NCI-H1417 (cell line): ENCODE measurements at regions not wholly inside any gene's neighbourhood (a gene's known extent, or its start where the extent isn't known, plus 50 kb on each side); places are given as distances from the start of the nearest gene placed in this dataset.

ENCODE experiments used
- DNase-seq, 3 experiments: peaks; one replicate each; lab custom pipeline; 2025; lab: John Stamatoyannopoulos, UW

DNA sequence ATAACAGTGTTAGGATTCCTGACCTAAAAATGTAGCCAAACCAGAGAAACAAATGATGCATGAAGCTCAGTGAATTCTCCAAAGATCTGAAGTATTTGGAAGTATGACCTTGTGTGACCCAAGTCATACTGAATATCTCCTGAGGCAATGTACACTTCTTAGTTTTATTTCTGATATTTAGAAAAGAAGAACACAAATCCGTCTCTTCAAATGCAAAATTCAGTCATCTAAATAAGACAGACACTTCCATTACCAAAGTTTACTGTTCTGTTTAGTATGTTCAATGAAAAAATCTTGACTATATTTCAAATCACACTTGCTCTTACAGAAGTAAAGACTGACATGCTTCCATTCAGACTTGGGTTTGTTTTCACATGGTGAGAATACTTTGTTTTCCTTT, 495.7 kb downstream of the RIT2 start:
- no peak for DNase-seq

- DNase-seq, result no peak
These were observed 494.8 kb downstream of the RIT2 start for GRCh38 chr18:42620657-42621056.

- peak in 1 of 3 experiments; percentile 20 for DNase-seq
These were observed 491.6 kb downstream of the RIT2 start for GRCh38 chr18:42623935-42624334.

DNA sequence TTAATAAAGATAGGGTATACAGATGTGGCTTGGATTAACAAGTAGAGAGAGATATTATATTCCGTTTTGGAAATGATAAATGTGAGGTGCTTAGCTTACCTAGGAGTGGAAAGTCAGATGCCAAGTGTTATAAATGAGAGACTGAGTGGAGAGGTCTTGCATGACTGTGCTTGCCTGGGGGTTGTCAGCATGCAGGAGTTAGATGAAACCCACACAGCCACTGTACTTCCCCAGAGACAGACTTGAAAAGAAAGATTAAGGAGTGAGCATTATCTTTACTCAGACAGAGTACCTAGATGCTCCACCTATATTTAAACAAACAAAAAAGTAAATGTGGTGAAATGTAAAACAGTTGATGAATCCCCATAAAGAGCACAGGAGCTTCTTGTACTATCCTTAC, 482.7 kb downstream of the RIT2 start:
- DNase-seq, result peak in 2 of 3 experiments; percentile 8 to 56

DNA sequence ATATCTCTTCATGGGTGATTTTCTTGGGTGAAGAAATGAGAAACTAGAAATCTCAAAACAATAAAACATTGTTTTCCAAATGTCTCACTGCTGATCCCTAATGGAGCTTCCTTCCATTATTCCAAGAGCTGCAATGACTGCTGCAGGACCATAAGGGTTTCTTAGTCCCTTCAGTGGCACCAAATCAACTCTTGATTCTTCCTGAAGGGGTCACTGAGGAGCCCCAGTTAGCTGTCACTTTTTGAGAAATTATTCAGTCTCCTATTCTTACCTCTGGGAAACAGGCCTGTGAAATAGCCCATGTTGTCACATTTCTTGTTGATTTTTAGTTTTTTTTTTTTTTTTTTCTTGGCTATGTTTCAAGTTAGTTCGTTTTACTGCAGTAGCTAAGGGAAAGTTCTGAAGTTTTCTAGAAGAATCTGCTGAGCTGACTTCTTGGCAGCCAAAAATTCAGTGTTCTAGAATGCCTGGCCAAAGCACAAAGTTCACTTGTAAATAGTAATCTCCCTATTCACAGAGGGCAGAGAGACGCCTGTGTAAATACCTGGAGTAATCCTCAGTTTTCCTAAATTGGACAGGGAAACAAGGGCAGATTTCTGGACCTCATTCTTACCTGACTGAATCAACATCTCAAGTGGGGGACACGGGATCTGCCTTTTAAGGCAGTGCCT, 480.0 kb downstream of the RIT2 start:
- DNase-seq, result no peak

GRCh38 chr18:42636309-42636708, 479.2 kb downstream of the RIT2 start:
- DNase-seq, result no peak

DNA sequence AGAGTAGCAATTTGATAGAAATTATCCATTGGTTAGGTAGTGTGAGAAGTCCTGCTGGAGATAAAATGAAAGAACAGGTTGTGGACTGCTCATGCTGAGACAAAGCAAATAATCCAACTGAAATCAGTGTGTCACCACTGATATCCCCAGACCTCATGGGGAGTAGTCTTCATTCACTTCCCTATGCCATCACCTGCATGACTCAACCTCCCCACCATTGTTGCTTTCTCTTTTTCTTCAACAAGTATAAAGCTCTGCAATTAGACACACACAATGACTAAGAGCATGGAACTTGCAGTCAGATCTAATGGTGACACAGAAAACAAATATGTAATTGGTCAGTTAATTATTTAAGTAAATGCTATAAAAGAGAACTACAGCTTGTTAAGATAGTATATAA, 475.3 kb downstream of the RIT2 start:
- peak in 1 of 3 experiments; percentile 48 for DNase-seq

- no peak for DNase-seq
These were observed 473.5 kb downstream of the RIT2 start for GRCh38 chr18:42641996-42642395.

DNA sequence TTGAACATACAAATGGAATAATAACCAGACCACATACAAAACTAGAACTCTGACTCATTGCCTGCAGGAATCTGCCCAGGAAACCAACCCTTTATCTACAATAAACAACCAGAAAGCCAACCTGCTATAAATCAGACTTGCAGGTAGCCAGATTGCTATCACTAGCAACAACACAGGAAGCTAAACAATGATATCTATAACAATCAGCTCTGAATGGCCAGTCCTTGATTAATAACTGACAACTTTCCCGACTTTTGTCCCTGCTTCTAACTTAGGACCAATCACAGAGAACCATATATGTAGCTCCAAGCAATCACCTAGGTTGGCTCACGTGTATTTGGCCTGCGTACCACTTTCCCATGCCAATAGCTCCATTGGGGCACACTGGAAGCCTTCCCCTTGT, 470.8 kb downstream of the RIT2 start:
- DNase-seq, result peak in 1 of 3 experiments; percentile 19

DNA sequence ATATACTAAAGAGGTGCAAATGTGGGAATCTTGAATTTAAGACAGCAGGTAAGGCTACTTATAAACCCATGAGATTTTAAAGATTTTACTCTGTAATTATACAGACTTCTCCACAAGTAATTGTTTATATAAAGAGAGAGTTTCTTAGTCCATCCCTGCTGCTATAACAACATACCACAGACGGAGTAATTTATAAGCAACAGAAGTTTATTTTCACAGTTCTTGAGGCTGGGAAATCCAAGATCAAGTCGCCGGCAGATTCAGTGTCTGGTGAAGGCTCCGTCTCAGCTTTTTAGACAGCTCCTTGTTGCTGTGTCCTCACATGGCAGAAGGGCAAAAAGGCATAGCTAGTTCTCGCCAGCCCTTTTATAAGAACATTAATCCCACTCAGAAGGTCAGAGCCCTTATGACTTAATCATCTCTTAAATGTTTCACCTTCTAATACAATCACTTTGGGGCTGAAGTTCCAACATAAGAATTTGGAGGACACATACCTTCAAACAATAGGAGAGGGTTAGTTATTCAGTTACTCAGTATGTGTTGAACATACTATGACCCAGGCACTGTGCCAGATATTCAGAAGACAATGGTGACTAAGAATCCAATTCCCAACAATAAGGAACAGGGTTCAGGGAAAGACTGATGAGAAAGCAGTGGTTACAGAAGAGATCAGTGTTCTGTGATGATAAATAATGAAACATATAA, 466.0 kb downstream of the RIT2 start:
- DNase-seq, result no peak

DNA sequence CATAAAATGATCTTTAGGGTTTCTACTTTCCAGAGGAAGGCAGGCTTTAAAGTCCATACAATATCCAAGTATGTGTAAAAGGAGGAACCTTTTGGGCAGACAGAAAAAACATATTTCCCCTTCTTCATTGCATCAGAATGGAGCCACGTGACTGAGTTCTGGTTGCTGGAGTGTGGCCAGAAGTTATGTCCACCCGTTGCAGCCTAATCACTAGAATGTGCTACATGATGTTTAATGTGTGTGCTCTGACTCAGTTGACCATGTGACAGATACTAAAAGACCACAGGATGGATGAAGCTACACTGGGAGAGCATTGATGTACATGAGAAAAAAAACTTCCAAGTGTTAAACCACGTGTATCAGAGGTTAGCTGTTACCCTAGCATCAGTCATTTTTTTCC, 460.9 kb downstream of the RIT2 start:
- no peak for DNase-seq

DNA sequence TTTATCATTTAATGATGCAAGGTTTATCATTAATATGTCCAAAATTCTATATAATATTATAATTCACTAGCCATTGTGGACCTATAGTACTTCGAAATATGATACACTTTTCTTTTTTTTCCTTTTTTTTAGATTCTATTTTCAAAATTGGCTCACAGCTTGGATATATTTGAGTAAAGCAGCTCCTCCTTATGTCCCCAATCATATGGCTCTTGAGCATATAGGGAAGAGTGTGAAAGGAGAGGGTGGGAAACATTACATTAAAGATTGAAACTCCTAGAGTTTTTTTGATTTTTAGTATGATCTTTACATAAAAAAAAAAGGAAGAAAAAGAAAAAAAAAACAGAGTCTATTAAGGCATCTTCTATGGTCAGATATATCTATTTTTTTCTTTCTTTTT, 457.9 kb downstream of the RIT2 start:
- no peak for DNase-seq

GRCh38 chr18:42658171-42658570, 457.3 kb downstream of the RIT2 start:
- no peak for DNase-seq

DNA sequence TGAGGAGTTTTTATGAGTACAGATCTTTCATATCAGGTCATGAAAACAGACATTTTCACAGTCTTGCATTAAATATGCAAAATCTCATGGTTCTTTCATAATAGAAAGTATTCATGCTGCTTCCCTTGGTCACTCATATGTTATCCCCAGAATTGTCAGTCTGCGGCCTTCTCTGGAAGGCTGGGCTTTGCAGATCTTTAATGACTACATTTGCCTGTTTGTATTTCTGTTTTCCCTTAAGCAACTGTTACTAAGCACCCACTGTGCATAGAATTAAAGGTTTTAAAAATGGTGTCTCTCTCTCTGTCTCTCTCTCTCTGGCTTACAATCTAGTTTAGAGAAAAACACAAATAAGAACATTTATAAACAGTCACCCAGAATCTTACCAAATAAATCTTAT, 456.3 kb downstream of the RIT2 start:
- no peak for DNase-seq

DNA sequence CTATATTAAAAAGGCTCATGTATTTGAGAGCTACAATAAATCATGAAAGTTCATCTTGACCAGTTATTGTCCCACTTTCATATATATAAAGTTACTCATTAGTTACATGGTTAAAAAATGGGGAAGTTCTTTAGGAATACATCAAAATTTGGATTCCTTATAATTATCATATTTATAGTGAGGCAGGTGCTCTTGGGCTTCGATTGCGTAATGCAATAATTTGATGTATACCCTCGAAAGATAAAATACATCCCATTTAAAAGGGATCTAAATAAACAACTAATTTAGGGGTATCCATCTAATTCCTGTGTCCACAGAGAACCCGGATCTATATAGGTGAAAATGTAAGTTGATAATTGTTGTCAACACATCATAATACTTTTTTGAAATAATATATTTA, 444.6 kb downstream of the RIT2 start:
- DNase-seq, result no peak

- peak; percentile 61 to 94 (median 83) for DNase-seq
These were observed 439.7 kb downstream of the RIT2 start for GRCh38 chr18:42675810-42676209.

GRCh38 chr18:42683094-42683493, 432.4 kb downstream of the RIT2 start:
- peak in 1 of 3 experiments; percentile 5 for DNase-seq

- no peak for DNase-seq
These were observed 426.2 kb downstream of the RIT2 start for GRCh38 chr18:42689310-42689709.
